ENCODE measurements at regions not wholly inside any gene's neighbourhood (a gene's known extent, or its start where the extent isn't known, plus 50 kb on each side); places are given as distances from the start of the nearest gene placed in this dataset.

DNA sequence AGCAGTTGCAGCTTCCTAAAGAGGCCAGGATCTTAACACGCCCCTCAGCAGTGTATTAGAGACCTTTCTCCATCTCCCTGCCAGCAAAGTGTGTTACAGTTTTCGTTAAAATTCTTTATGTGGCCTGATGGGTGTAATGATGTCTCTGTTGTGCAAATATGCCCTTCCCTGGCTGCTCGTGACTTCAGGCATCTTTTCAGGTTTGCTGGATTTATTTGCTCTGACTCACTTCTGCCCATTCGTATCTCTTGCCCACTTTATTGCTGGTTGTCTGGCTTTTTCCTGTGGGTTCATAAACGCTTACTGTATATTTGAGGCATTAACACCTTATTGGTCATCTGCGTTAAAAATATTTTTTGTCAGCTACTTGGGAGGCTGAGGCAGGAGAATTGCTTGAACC lies 134.5 kb downstream of the ASB1 start:
- DNase-seq (ENCODE audit: low read depth in 2 of 2): no peak

DNA sequence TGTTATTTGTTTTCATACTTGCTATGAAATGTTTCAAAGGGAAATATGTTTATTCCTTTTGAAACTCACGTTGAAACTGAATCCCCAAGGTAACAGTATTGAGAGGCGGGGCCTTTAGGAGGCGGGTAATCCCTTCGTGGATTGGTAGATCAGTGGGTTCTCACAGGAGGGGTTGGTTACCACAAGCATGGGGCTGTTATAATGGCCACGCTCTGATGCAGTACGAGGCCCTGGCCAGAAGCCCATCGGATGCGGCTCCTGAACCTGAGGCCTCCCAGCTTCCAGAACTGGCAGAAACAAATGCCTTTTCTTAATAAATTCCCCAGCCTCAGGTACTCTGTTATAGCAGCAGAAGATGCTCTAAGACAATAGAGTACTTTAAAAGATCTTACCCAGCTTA lies 135.7 kb downstream of the ASB1 start:
- DNase-seq (ENCODE audit: low read depth in 2 of 2): no peak

DNA sequence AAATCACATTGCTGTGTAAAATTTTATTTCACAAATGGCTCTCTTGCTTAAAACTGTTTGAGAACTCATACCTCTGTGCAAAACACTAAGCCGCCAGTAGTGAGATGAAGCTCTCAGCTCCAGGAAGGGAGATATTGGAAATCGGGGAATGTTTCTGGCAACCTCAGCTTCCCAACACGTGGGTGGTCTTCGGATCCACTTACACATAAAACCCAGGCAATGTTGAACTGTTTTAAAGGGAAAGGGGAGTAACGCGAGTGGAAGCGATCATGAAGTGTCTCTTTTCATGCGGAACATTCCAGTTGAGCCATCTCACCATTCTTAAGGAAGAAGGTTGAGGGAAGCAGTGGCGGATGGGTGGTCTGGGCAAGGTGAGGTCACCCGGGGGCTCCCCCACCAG lies 136.8 kb downstream of the ASB1 start:
- DNase-seq (ENCODE audit: low read depth in 2 of 2): no peak

DNA sequence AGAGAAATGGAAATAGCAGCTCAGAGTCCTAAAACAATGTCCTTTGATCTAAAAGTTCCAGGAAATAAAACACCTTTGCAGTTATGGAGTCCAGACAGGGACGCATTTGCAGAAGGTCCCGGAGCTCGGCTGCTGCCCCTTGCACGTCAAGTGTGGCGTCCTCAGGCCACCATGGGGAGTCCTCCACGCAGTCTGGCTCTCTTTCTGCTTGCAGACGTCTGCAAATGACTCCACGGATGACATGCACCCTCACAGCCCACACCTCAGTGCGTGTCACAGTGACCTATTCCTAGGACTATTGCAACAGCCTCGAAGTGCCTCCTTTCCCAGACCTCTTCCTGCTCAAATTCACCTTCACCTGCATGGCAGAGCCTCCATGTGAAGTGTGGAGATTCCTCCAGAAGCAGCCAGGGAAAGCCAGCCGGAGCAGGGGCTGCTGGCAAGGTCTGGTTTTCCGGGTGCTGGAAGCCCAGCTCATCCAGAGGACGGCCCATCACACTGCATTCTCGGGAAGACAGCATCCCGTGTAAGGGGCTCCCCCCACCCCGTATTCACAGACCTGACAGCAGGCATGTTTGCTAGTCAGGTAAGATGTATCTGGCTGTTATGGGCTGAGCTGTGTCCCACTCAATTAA lies 137.7 kb downstream of the ASB1 start:
- DNase-seq (ENCODE audit: low read depth in 2 of 2): no peak

DNA sequence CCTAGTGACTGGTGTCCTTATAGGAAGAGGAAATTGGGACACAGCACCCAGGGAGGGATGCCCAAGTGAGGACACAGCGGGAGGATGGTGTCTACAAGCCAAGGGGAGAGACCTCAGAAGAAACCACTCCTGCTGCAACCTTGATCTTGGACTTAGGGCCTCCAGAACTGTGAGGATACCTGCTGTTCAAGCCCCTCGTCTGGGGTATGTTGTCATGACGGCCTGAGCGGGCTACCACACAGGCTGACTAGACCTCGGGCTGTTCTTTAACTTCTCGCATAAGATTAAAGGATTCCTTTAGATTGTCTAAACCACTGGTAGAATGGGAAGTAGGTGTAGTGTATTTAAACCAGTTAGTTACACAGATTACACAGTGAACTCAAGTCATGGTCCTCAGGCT lies 138.3 kb downstream of the ASB1 start:
- no peak for DNase-seq (ENCODE audit: low read depth in 2 of 2)

DNA sequence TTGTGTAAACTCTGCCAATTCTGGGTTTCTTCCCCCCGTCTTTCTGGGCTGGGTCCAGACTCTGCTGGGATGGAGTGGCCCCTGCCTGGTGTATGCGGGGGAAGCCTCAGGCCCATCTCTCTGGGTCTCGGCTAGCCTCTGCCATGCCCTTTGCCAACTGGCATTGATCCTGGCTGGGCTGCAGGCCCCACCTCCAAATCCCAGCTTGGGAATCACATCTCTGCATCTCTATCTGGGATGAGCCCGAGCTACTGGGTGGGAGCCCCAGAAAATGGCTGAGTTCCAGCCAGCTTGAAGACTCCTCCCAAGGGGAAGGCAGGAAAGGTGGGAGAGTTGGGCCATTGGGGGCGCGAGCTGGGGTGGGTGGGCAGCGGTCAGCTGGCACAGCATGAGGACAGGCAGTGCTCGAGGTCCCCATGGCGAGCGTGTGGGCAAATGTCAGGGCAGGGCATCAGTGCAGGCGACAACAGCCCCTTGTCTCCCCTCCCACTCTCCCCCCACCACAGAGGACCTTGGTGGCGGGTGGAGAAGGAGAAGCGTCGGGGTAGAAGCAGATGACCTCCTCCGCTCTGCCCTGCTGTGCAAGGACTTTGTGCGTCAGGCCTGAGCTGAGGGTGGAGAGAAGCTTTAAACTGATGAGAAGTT lies 139.4 kb downstream of the ASB1 start:
- DNase-seq (ENCODE audit: low read depth in 2 of 2): no peak

DNA sequence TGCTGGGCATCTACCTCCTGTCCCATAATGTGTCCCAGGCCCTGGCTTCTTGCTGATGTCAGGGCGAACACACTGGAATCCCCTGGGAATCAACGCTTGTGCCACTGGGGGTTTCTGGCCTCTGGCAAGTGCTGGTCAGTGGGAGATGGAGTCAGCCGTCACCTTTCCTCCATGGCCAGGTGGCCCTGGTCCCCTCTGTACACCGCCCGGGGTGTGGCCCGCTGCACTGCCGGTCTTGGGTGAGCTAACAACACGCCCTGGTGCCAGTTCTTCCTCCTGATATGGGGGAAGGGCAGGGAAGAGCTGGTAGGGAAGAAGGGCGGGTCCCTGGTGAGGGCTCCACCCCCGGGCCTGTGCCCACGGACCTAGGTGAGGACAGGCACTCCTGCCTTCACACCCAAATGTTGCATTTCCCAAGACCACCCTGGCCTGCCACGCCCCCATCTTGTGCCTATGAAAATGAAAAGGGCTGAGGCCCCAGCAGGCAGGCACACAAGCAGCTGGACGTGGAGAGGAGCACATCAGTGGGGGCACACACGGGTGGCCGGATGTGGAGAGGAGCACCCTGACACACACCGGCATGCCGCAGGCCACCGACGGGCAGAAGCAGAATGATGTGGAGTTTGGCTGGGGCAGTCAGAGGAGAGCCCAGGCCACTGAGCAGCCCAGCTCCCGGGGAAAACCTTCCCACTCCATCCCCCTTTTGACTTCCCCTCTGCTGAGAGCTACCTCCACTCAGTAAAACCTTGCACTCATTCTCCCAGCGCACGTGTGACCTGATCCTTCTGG lies 140.5 kb downstream of the ASB1 start:
- no peak for DNase-seq (ENCODE audit: low read depth in 2 of 2)

DNA sequence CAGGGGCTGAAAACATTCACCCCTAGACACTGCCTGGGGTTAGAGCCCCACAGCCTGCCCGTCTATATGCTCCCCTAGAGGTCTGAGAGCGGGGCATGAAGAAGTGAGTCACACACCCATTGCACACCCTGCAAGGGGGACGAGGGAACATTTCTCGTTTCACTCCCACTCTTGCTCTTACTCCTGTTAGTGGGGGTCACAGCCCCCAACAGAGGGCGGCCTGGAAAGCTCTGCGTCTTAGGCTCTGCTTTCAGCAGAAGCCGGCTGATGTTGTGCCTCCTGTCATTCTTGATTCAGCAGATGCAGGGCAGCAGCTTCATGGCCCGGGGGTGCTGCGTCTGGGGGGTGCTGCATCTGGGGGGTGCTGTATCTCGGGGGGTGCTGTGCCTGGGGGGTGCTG lies 141.3 kb downstream of the ASB1 start:
- no peak for DNase-seq (ENCODE audit: low read depth in 2 of 2)

DNA sequence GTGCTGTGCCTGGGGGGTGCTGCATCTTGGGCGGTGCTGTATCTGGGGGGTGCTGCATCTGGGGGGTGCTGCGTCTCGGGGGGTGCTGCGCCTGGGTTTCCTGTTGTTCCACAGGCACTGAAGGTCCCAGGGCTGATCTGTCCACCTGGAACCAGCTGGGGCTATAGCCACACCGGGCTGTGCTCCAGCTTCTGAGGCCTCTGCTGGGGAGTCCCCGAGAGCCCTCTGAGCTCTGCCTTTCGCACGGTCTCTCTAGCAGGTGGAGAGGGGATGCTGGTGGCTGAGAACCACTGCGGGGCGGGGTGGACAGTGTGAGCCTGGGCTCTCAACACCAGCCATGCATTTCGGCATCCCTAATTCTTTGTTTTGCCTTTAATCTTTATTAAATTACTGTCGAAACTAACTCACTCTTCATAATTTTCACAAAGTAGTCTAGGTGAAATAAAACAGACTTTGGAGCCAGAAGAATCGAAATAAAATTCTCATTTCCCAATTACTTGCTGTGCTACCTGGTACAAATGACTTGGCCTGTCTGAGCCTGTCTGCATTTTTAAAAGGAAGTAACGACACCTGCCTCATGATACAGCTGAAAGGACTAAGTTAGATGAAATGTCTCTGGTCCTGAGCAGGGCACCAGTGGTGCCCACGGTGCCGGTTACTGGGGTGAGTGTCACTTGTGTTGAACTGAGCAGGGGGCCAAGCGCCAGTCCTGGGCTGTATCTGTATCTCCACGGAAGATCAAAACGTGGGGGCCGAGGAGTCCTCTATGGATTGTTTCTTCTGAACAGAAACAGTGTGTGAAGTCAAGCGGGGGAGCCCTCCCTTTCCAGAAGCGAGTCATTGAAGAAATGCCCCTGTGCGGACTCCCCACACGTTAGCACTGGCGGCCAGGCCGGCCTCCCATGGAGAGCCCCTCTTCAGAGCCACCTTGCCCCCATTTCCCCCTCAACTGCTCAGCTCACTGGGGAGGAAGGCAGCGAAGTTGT lies 142.0 kb downstream of the ASB1 start:
- DNase-seq (ENCODE audit: low read depth in 2 of 2): no peak

DNA sequence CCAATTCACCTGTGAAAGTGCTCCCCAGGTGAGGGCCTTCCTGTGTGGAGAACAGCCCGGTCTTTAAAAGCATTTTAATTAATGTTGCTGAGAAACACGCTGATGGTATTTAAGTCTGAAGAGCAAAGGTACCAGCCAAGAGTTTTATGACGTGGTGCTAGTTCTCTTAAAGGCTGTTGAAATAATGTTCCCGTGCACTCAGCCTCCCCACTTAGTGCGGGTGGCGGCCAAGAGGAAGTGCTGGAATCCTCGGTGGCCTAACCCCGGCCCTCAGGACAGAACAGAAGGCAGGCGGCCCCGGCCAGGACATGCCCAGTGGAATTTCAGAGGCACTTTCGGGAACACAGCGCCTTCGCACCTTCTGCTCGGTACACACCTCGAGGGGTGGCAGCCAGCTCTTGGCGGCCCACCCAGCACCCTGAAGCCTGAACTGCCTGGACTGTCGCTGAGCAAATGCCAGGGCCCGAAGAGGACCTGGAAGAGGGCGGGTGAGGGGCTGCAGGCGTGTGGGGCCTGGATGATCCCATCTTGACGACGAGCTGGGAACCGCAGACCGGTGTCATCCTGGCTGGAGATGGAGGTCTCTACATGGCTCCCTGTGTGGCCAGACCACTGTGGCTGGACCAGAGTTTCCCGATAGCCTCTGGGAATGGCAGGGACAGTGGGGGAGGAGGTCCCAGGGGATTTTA lies 142.9 kb downstream of the ASB1 start:
- DNase-seq (ENCODE audit: low read depth in 2 of 2): no peak

DNA sequence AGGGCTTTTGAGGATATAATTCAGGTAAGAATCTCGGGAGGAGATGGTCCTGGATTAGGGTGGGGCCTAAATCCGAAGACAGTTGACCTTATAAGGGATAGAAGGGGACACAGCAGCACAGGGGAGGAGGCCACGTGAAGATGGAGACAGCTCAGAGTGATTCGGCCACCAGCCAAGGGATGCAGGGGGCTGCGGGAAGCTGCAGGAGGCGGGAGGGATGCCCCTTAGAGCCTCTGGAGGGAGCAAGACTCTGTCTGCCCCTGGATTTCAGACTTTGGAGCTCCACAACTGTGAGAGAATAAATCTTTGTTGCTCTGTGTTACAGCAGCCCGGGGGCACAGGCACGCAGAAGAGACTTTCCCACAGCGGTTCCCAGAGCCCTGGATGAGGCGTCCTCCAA lies 143.7 kb downstream of the ASB1 start:
- no peak for DNase-seq (ENCODE audit: low read depth in 2 of 2)

DNA sequence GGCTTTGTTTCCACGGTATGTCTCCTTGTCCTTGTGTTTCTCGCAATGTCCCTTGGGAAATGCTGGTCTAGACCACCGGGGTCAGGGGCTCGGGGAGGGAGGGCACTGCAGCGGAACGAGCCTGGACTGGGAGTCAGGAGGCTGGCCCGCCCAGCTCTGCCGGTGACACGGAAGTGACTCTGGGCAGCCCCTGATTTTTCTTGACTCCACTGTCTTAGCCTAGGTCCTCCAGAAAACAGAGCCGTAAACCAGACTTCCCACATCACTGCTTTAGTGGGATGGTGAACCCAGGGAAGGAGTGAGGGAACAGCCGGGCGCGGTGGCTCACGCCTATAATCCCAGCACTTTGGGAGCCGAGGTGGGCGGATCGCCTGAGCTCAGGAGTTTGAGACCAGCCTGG lies 144.2 kb downstream of the ASB1 start:
- no peak for DNase-seq (ENCODE audit: low read depth in 2 of 2)

DNA sequence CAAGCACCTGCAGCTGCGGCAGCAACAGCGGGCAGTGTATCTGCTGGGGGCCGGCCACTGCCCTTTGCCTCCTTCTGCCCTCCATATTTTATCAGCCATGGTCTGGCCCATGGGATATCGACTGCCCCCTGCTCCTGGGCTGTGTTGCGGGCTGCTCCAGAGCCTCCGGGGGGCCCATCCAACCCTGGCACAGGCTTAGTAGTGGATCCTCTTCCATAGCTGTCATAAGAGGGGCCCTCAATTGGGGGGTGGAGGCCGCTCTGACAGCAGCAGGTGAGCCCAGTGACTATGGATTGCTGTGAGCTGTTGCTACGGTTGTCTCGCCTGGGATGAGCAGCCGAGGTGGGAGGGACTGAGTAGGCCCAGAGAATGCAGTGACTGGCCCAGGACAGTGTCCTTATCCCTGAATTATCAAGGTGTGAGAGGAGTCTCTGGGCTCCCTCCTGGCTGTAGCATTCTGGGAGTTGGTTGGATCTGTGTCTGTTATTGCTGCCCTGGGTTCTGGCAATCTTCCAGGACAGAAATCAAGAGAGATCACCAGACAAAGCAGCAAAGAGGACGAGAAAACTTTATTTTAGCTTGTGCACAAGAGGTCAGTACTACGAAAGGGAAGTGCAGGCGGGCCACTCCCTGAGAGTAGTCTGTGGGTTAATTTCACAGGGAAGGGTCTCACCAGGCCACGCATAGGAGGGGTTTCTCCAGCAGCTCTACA lies 145.1 kb downstream of the ASB1 start:
- no peak for DNase-seq (ENCODE audit: low read depth in 2 of 2)

DNA sequence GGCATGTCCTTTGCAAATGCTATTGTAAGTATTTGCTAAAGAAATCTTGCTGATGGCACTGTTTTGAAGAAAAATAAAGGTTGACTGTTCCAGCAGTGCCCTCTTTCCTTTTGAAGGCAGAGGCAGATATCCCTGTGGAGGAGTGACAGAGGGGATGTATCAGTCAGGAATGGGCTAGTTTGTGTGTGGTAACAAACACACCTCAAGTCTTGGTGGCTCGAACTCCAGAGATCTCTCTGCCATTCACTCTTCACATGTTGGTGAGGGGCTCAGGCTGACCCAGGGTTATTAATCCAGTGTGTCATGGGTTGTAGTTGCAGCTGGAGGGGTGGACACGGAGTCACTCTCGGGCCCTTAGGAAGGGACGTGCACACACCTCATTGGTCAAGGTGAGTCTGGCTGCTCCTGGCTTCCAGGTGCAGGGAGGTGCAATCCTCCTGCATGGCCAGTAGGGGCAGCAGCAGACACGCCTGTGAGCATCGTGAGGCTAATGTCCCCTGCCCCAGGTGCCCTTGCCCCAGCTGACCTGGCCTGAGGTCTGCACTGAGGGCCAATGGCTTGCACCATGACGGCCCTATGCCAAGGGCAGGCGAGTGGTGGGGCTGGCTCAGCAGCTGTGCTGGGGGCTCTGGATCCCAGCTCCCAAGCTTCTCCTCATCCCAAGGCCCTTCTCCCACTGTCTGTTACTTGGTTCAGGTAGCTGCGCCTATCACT lies 146.5 kb downstream of the ASB1 start:
- DNase-seq (ENCODE audit: low read depth in 2 of 2): no peak

DNA sequence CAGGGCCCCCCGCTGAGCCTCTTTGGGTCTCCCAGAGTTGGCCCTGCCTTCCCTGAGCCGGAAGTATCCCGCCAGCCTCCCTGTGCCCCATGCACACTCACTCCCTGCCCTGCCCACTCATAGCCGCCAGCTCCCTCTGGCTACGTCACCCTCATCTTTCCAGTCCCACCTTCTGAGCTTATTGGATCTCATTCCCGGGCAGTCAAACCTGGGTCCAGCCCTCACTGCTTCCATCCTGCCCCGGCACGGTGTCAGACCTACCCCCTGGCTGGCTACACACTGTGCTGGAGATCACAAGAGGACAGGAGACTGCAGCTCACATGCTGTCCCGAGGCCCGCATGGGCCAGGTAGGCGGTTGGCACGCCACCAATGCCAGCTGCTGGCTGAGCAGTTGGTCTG lies 147.2 kb downstream of the ASB1 start:
- no peak for DNase-seq (ENCODE audit: low read depth in 2 of 2)

DNA sequence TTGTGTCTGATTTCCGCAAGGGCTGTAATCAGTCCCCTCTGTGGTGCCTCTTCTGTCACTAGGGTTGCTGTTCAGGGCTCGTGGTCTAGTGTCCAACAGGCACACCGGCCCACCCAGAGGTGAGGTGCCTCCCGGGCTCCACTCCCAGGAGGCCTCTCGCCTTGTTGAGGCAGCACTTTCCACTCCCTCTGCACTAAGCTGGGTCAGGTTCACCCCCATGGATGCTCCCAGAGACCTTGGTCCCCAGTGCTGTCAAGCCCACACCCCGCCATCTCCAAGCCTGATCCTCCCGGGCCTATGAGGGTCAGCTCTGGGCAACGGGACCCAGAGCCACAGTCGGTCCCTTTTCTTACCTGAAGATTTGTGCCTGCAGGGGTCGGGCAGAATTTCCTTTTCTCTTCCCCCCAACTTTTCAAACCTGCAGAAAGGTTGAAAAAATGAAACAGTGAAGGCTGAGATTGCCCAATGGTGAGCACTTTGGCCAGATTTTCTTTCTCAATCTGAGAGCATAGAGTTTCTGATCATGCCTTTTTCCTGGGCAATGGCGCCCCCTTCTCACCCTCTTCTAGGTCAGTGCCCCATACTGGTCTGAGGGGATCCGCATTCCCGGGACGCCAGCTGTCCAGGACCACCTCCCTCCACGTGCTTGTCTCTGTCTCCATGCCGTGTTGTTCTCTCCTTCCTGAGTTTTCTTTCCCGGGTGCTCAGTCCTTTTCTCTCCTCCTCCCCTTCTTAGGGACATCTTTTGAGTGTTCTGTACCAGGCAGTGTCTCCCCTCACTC lies 148.0 kb downstream of the ASB1 start:
- DNase-seq (ENCODE audit: low read depth in 2 of 2): no peak

DNA sequence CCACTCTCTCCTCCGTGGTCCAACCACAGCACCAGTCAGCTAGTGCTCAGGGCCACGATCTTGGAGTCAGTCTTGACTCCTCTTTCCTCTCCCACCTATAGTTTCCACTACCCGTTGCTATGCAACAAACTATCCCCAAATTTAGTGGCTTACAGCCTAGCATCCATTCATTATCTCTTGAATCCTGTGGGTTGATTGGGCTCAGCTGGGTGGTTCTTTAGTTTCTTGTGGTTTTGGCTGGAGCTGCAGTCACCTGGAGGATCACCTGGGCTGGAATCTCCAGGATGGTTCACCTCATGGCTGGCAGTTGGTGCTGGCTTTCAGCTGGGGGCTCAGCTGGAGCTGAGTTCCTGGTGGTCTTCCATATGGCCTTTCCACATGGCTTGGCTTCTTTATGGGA lies 149.9 kb downstream of the ASB1 start:
- no peak for DNase-seq (ENCODE audit: low read depth in 2 of 2)

DNA sequence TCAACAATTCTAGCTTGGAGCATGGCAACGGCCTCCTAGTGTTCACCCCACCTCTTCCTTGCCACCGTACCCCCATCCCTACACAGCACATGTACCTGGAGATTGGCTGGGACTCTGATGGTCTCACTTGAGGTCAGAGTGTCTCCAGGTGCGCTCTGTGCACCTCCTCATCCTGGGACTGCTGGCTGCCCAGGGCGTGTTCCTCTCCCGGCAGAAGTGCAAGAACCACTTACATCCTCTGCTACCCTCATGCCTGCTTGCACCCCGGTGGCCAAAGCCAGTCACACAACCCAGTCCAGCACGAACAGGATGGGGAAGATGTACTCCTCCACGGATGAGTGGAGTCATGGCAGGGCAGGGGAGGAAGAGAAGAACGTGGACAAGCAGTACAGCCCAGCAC lies 151.5 kb downstream of the ASB1 start:
- no peak for DNase-seq (ENCODE audit: low read depth in 2 of 2)

DNA sequence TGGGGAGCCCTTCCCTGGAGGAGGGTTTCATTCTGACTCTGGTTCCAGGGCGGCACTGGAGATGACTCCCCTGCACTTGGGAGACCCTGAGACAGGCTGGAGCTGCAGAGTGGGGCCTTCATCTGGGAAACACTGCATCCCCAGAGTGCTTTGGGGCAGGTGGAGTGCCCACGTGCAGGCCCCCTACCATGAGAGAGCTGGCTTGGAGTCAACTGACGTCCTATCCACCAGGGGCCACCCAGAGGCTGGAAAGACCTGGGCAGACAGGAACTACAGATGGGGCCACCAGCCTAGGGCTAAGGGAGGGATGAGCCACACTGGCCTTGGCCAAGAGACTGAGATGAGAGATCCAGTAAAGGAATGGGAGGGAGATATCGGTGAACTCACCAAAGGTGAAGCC lies 153.8 kb downstream of the ASB1 start:
- DNase-seq (ENCODE audit: low read depth in 2 of 2): no peak

Data from fibroblast of skin of left quadriceps (primary cell).